Esophagus muscularis mucosa (tissue), 4 donors: ENCODE measurements at regions not wholly inside any gene's neighbourhood (a gene's known extent, or its start where the extent isn't known, plus 50 kb on each side); places are given as distances from the start of the nearest gene placed in this dataset.

Experiments used
- DNase-seq: peaks from one replicate; pipeline ENCODE4 v3.0.0-alpha.2; 2017; ENCODE audit errors: extremely low spot score
- H3K27ac ChIP-seq, 4 donors: fragments of 200-600 bp; sonication (generic); replicated peaks in 1 of 4; 1 replicate in 3 of 4; 2 replicates in 1 of 4; pipeline ENCODE4 v1.5.1; 2016 to 2019; ENCODE audit warnings: mild to moderate bottlenecking in 1 of 4
- H3K27me3 ChIP-seq, 4 donors: fragments of 200-600 bp; sonication (generic); one replicate each; pipeline versions ENCODE4 v1.5.1 to v1.6.0; 2016 to 2019
- H3K36me3 ChIP-seq, 4 donors: fragments of 200-600 bp; sonication (generic); one replicate each; pipeline ENCODE4 v1.5.1; 2016 to 2019
- H3K4me1 ChIP-seq, 4 donors: fragments of 200-600 bp; sonication (generic); one replicate each; pipeline ENCODE4 v1.5.1; 2016 to 2019
- H3K4me3 ChIP-seq, 4 donors: fragments of 200-600 bp; sonication (generic); 1 replicate in 2 of 4; 2 replicates in 2 of 4; pipeline ENCODE4 v1.5.1; 2016 to 2019; ENCODE audit warnings: mild to moderate bottlenecking in 4 of 4, moderate library complexity in 1 of 4
- H3K9me3 ChIP-seq, 4 donors: fragments of 200-600 bp; sonication (generic); 1 replicate in 3 of 4; 2 replicates in 1 of 4; pipeline ENCODE4 v1.5.1; 2016 to 2019
- CTCF ChIP-seq, 3 experiments: fragments of 200-600 bp in 2 of 3; fragments of 450-650 bp in 1 of 3; sonication (generic) in 2 of 3; IDR thresholded peaks; one replicate each; pipeline ENCODE4 v1.5.1; 2017 to 2019; ENCODE audit warnings: antibody characterized with exemption in 3 of 3, mild to moderate bottlenecking in 2 of 3, moderate library complexity in 1 of 3
- EP300 ChIP-seq: sonication (generic); formaldehyde crosslinking; IDR thresholded peaks from one replicate; pipeline ENCODE4 v1.6.1; 2017; ENCODE audit warnings: antibody characterized with exemption
- POLR2A ChIP-seq: fragments of 450-650 bp; IDR thresholded peaks from one replicate; pipeline ENCODE4 v1.6.1; 2017; ENCODE audit warnings: antibody characterized with exemption, moderate library complexity, mild to moderate bottlenecking, low read depth
- POLR2AphosphoS5 ChIP-seq, 2 donors: sonication (generic); formaldehyde crosslinking; IDR thresholded peaks; one replicate each; pipeline ENCODE4 v1.6.1; 2017; ENCODE audit warnings: antibody characterized with exemption in 2 of 2
- WGBS: methylation state at CpG from one replicate; pipeline ENCODE4 v1.1.5; 2018; 5-methylcytosine and 5-hydroxymethylcytosine counted together
- intact Hi-C: fragments of 100-400 bp; cut with DNase I; formaldehyde crosslinking; loops from one replicate; pipeline ENCODE4 v1.15.1; 2023

- no peaks in the 10 kb centered on the region for H3K36me3 ChIP-seq
- H3K9me3 ChIP-seq = no peaks in the 10 kb centered on the region
- TF ChIP-seq POLR2AphosphoS5 (IDR thresholded peaks at IDR 0.05) = no peak
- no peak for TF ChIP-seq EP300
- TF ChIP-seq POLR2A = no peak
- TF ChIP-seq CTCF (IDR thresholded peaks at IDR 0.05) = no peak
- H3K27ac ChIP-seq = no peak overlapping the region
- 55% methylated on average over 2 of the region's 2 CpGs for WGBS
- intact Hi-C loops = no loop called here
- no peak for DNase-seq
- no peak overlapping the region for H3K4me3 ChIP-seq
- H3K4me1 ChIP-seq = no peaks in the 10 kb centered on the region
- H3K27me3 ChIP-seq = no peaks in the 10 kb centered on the region
These were observed 1204.3 kb downstream of the UQCRFS1 start for GRCh38 chr19:28008695-28009094.

- no peak for TF ChIP-seq POLR2AphosphoS5 (IDR thresholded peaks at IDR 0.05)
- no peak for TF ChIP-seq POLR2A
- no peak for TF ChIP-seq CTCF (IDR thresholded peaks at IDR 0.05)
- no peak for TF ChIP-seq EP300
- no peaks in the 10 kb centered on the region for H3K9me3 ChIP-seq
- intact Hi-C loops = no loop called here
- H3K4me3 ChIP-seq = no peak overlapping the region
- no peak for DNase-seq
- no peak overlapping the region for H3K27ac ChIP-seq
- no peaks in the 10 kb centered on the region for H3K36me3 ChIP-seq
- H3K4me1 ChIP-seq = no peaks in the 10 kb centered on the region
- WGBS = 100% methylated on average over 1 of the region's 1 CpG
- no peaks in the 10 kb centered on the region for H3K27me3 ChIP-seq
These were observed 1209.4 kb downstream of the UQCRFS1 start for GRCh38 chr19:28003543-28003942.

- Histone ChIP-seq H3K27me3 (no peaks in the 10 kb centered on the region), H3K4me3 (no peak overlapping the region), H3K36me3 (no peaks in the 10 kb centered on the region), H3K27ac (no peak overlapping the region), H3K4me1 (no peaks in the 10 kb centered on the region), H3K9me3 (no peaks in the 10 kb centered on the region)
- no peak for DNase-seq
- no peak for TF ChIP-seq POLR2AphosphoS5 (IDR thresholded peaks at IDR 0.05)
- WGBS = 73% methylated on average over 2 of the region's 2 CpGs
- intact Hi-C loops = no loop called here
These were observed 1215.9 kb downstream of the UQCRFS1 start for GRCh38 chr19:27997069-27997468.

- Histone ChIP-seq H3K9me3 (no peaks in the 10 kb centered on the region), H3K27me3 (no peaks in the 10 kb centered on the region), H3K4me1 (no peaks in the 10 kb centered on the region), H3K4me3 (no peak overlapping the region), H3K27ac (no peak overlapping the region), H3K36me3 (no peaks in the 10 kb centered on the region)
- TF ChIP-seq EP300 (no peak), POLR2A (no peak), CTCF (IDR thresholded peaks at IDR 0.05) (no peak), POLR2AphosphoS5 (IDR thresholded peaks at IDR 0.05) (no peak)
- DNase-seq = peak; percentile 21
- WGBS = 56% methylated on average over 6 of the region's 6 CpGs
- intact Hi-C loops = no loop called here
These were observed 1219.1 kb downstream of the UQCRFS1 start for GRCh38 chr19:27993619-27994570.

- no peak for DNase-seq
- TF ChIP-seq CTCF (IDR thresholded peaks at IDR 0.05) (no peak), POLR2AphosphoS5 (IDR thresholded peaks at IDR 0.05) (no peak), EP300 (no peak), POLR2A (no peak)
- Histone ChIP-seq H3K9me3 (no peaks in the 10 kb centered on the region), H3K4me1 (no peaks in the 10 kb centered on the region), H3K27ac (no peak overlapping the region), H3K36me3 (no peaks in the 10 kb centered on the region), H3K27me3 (no peaks in the 10 kb centered on the region), H3K4me3 (no peak overlapping the region)
- intact Hi-C loops = no loop called here
- 89% methylated on average over 1 of the region's 1 CpG for WGBS
These were observed 1226.7 kb downstream of the UQCRFS1 start for GRCh38 chr19:27986299-27986698.
